ENCODE measurements at regions not wholly inside any gene's neighbourhood (a gene's known extent, or its start where the extent isn't known, plus 50 kb on each side); places are given as distances from the start of the nearest gene placed in this dataset.
"Not testable (repeated sequence)": the region's sequence is repeated elsewhere in the genome, so short reads cannot be mapped to it uniquely, and the experiment has no call there.

- TF ChIP-seq TAF1 (conservative IDR thresholded peaks at IDR 0.05) (no peak), EGR1 (IDR thresholded peaks at IDR 0.05; ENCODE audit: low read depth in 2 of 2) (no peak), MAX (IDR thresholded peaks at IDR 0.05) (no peak), GABPA (IDR thresholded peaks at IDR 0.05 in 1 of 2, conservative IDR thresholded peaks at IDR 0.05 in 1 of 2) (no peak), RXRA (IDR thresholded peaks at IDR 0.05) (no peak), CTCF (IDR thresholded peaks at IDR 0.05; ENCODE audit: low read depth, low read length, missing input control) (no peak), ATF3 (IDR thresholded peaks at IDR 0.05) (no peak)
Observed at GRCh38 chr19:31537136-31537535, 187.9 kb upstream of the TSHZ3 start (continued).

GRCh38 chr19:31537902-31538301 lies 188.7 kb upstream of the TSHZ3 start:
- 70% methylated on average over 5 of the region's 5 CpGs for WGBS
- H3K36me3 ChIP-seq (ENCODE audit: control insufficient read depth in 4 of 4, insufficient read depth in 3 of 4, low read depth in 1 of 4, low read length in 3 of 4); H3K4me3 ChIP-seq (ENCODE audit: low read depth in 1 of 3, low read length in 3 of 3); H3K9me3 ChIP-seq (ENCODE audit: control insufficient read depth in 4 of 4, low read length in 3 of 4); DNase-seq (ENCODE audit: low spot score); H3K9ac ChIP-seq (ENCODE audit: low read depth in 1 of 2, low read length in 2 of 2); H3K4me1 ChIP-seq (ENCODE audit: control insufficient read depth in 4 of 4, insufficient read depth in 4 of 4, low read length in 3 of 4); H3K27ac ChIP-seq (ENCODE audit: low read depth in 1 of 2, low read length in 2 of 2); H3K27me3 ChIP-seq (ENCODE audit: control insufficient read depth in 4 of 4, insufficient read depth in 4 of 4, low read length in 3 of 4): not testable (repeated sequence)

- no peak overlapping the region for H3K27ac ChIP-seq (ENCODE audit: low read depth in 1 of 2, low read length in 2 of 2)
- no peaks in the 10 kb centered on the region for H3K4me1 ChIP-seq (ENCODE audit: control insufficient read depth in 4 of 4, insufficient read depth in 4 of 4, low read length in 3 of 4)
- TF ChIP-seq CTCF (IDR thresholded peaks at IDR 0.05; ENCODE audit: low read depth, low read length, missing input control), result no peak
- no peak for TF ChIP-seq FOXA2 (IDR thresholded peaks at IDR 0.05)
- no peak for TF ChIP-seq ATF3 (IDR thresholded peaks at IDR 0.05)
- TF ChIP-seq HNF4A (conservative IDR thresholded peaks at IDR 0.05), result no peak
- TF ChIP-seq RAD21 (IDR thresholded peaks at IDR 0.05), result no peak
- TF ChIP-seq ZBTB33 (IDR thresholded peaks at IDR 0.05), result no peak
- no peak for TF ChIP-seq JUND (IDR thresholded peaks at IDR 0.05)
- no peak for TF ChIP-seq TAF1 (conservative IDR thresholded peaks at IDR 0.05)
- TF ChIP-seq RXRA (IDR thresholded peaks at IDR 0.05), result no peak
- TF ChIP-seq MAX (IDR thresholded peaks at IDR 0.05), result no peak
- no peak for TF ChIP-seq REST (IDR thresholded peaks at IDR 0.05)
- TF ChIP-seq EGR1 (IDR thresholded peaks at IDR 0.05; ENCODE audit: low read depth in 2 of 2), result no peak
- TF ChIP-seq FOXA1 (IDR thresholded peaks at IDR 0.05), result no peak
- no peak for DNase-seq (ENCODE audit: low spot score)
- H3K9ac ChIP-seq (ENCODE audit: low read depth in 1 of 2, low read length in 2 of 2), result no peak overlapping the region
- 87% methylated on average over 5 of the region's 5 CpGs for WGBS
- H3K9me3 ChIP-seq (ENCODE audit: control insufficient read depth in 4 of 4, low read length in 3 of 4), result no peaks in the 10 kb centered on the region
- H3K27me3 ChIP-seq (ENCODE audit: control insufficient read depth in 4 of 4, insufficient read depth in 4 of 4, low read length in 3 of 4), result peaks cover 0 to 2% (median 0%) of the 10 kb centered on the region in 4 donors
- H3K4me3 ChIP-seq (ENCODE audit: low read depth in 1 of 3, low read length in 3 of 3), result no peak overlapping the region
- H3K36me3 ChIP-seq (ENCODE audit: control insufficient read depth in 4 of 4, insufficient read depth in 3 of 4, low read depth in 1 of 4, low read length in 3 of 4), result no peaks in the 10 kb centered on the region
Observed at GRCh38 chr19:31538879-31539278, 189.6 kb upstream of the TSHZ3 start.
